GM19351 (cell line): ENCODE measurements at regions not wholly inside any gene's neighbourhood (a gene's known extent, or its start where the extent isn't known, plus 50 kb on each side); places are given as distances from the start of the nearest gene placed in this dataset.
"Not testable (repeated sequence)": the region's sequence is repeated elsewhere in the genome, so short reads cannot be mapped to it uniquely, and the experiment has no call there.

Source experiments
- ATAC-seq: cut with Tn5 transposase; IDR thresholded peaks from one replicate; pipeline ENCODE4 v1.9.1; 2021; ENCODE audit warnings: mild to moderate bottlenecking, moderate library complexity; ENCODE audit not compliant: unreplicated experiment

- not testable (repeated sequence) for ATAC-seq
These were observed 1337.6 kb downstream of the RPIA start for GRCh38 chr2:90029080-90029428.

- ATAC-seq: not testable (repeated sequence)
These were observed 1340.8 kb downstream of the RPIA start for GRCh38 chr2:90032269-90032668.

GRCh38 chr2:90036335-90036734, 1344.9 kb downstream of the RPIA start:
- ATAC-seq: not testable (repeated sequence)

GRCh38 chr2:90039093-90039492, 1347.6 kb downstream of the RPIA start:
- ATAC-seq: not testable (repeated sequence)

GRCh38 chr2:90047776-90048175, 1356.3 kb downstream of the RPIA start:
- ATAC-seq: not testable (repeated sequence)

- ATAC-seq: peak; percentile 71
These were observed 1360.7 kb downstream of the RPIA start for GRCh38 chr2:90052113-90052631.

GRCh38 chr2:90069290-90069894, 1377.9 kb downstream of the RPIA start:
- peak; percentile 92 for ATAC-seq

GRCh38 chr2:90076311-90076710, 1384.8 kb downstream of the RPIA start:
- no peak for ATAC-seq

GRCh38 chr2:90077948-90078347, 1386.5 kb downstream of the RPIA start:
- ATAC-seq: peak; percentile 83

- no peak for ATAC-seq
These were observed 1387.9 kb downstream of the RPIA start for GRCh38 chr2:90079374-90079773.

GRCh38 chr2:90087792-90088191, 1396.3 kb downstream of the RPIA start:
- peak; percentile 75 for ATAC-seq

- ATAC-seq: peak; percentile 85
These were observed 1402.2 kb downstream of the RPIA start for GRCh38 chr2:90093571-90094270.

GRCh38 chr2:90097617-90098016, 1406.1 kb downstream of the RPIA start:
- ATAC-seq: not testable (repeated sequence)

- ATAC-seq: not testable (repeated sequence)
These were observed 1413.7 kb downstream of the RPIA start for GRCh38 chr2:90105142-90105541.

GRCh38 chr2:90123409-90123808, 1431.9 kb downstream of the RPIA start:
- ATAC-seq: not testable (repeated sequence)

- ATAC-seq: not testable (repeated sequence)
These were observed 1447.6 kb downstream of the RPIA start for GRCh38 chr2:90139046-90139445.

- ATAC-seq: not testable (repeated sequence)
These were observed 1450.1 kb downstream of the RPIA start for GRCh38 chr2:90141558-90141957.

GRCh38 chr2:90151805-90152204, 1460.3 kb downstream of the RPIA start:
- ATAC-seq: not testable (repeated sequence)

- not testable (repeated sequence) for ATAC-seq
These were observed 1479.5 kb downstream of the RPIA start for GRCh38 chr2:90170978-90171377.

- not testable (repeated sequence) for ATAC-seq
These were observed 1481.6 kb downstream of the RPIA start for GRCh38 chr2:90173081-90173480.

GRCh38 chr2:90179591-90179990, 1488.1 kb downstream of the RPIA start:
- not testable (repeated sequence) for ATAC-seq

GRCh38 chr2:90207454-90208058, 1516.1 kb downstream of the RPIA start:
- ATAC-seq: peak; percentile 94
